Left kidney (tissue), 1 donor: ENCODE measurements at regions not wholly inside any gene's neighbourhood (a gene's known extent, or its start where the extent isn't known, plus 50 kb on each side); places are given as distances from the start of the nearest gene placed in this dataset.

ENCODE experiments used
- DNase-seq: peaks from one replicate; pipeline ENCODE4 v3.0.0-alpha.2; 2013

DNA sequence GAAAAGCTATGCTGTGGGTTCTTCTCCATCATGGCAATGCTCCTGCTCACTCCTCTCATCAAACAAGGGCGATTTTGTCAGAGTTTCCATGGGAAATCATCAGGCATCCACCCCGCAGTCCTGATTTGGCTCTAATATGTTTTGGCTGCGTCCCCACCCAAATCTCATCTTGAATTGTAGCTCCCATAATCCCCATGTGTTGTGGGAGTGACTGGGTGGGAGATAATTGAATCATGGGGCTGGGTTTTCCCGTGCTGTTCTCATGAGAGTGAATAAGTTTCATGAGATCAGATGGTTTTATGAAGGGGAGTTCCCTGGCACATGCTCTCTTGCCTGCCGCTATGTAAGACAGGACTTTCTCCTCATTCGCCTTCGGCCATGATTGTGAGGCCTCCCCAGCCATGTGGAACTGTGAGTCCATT is 163.8 kb downstream of the GADD45G start:
- no peak for DNase-seq

DNA sequence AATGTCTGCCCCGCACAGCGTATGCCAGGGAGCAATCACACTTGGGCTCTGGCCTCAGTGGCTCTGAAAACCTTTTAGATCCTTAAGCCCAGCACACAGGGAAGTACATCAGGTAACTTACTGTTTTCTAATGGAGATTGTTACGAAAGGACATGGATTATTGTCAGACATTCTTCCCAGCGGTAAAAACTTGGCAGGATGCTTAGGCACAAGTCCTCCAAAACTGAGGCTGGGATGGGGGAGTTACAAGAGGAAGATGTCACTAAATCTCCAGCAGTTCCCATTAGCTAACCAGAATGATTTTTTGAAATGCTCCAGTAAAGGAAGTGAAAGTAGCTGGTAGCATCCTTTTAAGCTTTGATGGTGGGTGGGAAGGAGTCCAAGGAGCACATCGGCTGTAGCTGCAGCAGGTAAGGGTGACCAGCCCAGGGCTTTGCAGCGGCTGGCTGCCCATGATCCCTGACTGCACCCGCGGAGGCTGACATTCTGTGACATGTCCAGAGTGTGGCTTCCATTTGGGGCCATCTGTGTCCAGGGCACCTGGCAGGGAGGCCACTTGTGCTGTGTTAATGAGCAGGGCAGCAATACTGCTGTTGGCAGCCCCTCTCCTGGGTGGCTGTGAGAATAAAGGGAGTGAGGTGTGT is 165.8 kb downstream of the GADD45G start:
- no peak for DNase-seq

DNA sequence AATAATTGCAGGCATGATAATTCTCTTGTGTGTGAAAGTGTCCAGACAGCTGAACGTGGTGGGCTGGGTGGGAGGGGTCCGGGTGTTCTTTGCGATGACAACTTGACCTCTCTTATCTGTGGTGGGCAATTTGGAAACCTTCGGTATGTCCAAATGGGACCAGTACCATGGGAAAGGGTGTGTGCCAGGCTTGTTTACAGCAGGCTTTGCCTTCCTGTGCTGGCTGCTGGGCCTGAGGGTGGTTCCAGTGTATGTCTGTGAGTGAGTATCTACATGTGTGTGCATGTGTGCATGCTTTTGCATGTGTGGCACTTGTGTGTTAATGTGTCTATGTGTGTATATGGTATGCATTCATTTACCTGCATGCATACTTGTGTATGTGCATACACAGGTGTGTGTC is 166.4 kb downstream of the GADD45G start:
- no peak for DNase-seq

DNA sequence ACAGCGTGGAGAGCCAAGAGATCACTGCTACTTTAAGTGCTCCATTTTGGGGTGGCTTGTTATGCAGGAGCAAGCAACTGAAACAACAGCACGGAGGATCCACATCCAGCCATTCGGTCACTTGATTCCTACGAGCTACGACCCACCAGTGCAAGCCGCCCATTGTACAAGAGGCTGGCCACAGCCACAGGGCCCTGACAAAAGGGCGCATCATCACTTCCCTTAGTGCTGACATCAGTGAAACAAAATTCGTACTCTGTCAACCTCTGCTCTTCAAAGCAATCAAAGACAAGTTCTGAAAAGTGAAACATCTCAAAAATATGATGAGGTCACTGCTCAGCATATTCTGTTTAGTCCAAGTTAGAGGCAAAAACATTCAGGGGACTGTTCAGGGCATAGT is 168.4 kb downstream of the GADD45G start:
- no peak for DNase-seq

DNA sequence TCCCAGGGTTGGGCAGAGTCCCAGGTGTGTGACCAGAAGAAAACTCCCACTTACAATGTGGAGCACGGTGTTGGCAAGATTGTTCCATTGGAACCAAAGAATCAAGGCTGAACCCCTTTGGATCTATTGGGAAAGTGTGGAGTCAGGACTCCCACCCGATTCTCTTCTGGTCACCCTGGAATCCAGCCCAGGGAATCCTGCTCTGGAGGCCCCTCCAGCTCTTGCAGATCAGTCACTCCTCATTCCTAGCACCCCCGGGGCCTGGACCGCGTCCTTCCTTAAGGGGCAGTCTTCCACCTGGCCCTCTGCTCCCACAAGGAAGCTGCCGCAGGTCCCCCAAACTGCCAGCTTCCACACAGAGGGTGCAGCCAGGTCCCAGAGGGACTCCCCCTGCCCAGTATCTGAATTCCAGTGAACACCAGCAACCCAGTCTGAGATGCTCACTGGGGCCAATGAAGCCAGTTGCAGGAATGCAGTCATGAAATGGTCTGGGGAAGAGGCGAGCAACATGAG is 170.1 kb downstream of the GADD45G start:
- DNase-seq: no peak

DNA sequence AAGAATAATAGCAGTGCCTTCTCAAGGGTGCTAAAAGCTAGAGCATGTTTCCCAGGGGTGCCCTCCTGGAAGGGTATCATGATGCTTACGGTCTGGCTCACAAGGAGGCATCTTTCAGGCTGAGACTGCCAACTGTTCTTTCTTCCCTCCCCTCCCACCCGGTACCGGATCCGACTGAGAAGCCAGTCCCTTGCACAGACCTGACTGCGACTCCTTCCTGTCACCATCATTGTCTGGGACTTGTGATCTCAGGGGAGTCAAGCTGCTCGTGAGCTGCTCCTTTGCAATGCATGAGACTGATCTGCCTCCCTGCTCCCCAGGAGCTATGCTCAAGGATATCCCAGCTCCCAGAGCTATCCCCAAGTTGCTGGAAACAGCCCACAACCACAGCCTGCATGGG is 170.8 kb downstream of the GADD45G start:
- DNase-seq: no peak

DNA sequence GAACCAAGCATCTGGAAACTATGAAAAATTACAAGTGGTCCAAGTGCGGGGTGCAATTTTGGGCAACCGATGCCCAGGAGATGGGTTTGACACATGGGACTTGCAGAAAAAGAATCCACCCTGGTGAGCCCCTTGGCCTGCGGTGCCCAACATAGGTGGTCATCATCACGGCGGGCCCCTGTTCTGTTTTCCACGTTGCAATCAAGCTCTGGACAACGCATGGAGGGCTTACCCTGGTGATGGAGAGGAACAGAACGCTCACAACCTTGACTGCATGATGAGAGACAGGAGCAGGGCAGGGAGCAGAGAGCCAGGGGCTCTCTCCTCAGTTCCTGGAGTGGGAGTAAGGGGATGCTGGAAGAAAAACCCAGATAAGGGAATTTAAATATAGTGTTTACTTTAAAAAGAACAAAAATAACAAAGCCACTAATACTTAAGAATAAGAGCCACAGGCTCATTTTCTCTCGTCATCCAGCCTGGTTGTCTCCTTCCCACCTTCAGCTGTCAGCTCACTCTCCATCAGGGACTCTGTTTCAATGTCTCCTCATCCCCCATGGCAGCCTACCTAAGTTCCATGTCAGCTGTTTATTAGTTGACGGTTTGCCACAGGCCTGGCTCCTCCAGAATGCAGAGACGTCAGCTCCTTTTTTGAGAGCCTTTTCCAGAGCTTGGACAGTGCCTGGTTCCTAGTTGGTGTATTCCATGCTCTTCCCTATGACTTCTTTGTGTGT is 172.1 kb downstream of the GADD45G start:
- DNase-seq: no peak

DNA sequence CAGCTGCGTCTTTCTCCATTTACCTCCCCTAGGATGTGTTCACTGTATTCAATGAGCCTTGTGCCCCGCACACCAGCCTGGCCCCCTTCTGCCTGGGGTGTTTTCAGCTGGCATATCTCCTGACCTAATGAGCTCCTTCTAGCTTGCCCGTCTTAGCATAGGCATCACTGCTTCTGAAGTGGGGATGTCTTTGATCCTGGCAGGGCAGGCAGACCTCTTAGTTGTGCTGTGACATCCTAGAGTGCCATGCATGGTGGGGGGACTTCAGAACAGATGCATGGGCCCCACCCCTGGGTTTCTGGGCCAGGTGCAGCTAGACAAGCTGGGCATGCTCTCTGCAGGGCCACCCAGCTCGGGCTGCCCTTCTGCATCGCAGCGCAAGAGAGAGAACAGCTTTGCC is 172.7 kb downstream of the GADD45G start:
- no peak for DNase-seq

DNA sequence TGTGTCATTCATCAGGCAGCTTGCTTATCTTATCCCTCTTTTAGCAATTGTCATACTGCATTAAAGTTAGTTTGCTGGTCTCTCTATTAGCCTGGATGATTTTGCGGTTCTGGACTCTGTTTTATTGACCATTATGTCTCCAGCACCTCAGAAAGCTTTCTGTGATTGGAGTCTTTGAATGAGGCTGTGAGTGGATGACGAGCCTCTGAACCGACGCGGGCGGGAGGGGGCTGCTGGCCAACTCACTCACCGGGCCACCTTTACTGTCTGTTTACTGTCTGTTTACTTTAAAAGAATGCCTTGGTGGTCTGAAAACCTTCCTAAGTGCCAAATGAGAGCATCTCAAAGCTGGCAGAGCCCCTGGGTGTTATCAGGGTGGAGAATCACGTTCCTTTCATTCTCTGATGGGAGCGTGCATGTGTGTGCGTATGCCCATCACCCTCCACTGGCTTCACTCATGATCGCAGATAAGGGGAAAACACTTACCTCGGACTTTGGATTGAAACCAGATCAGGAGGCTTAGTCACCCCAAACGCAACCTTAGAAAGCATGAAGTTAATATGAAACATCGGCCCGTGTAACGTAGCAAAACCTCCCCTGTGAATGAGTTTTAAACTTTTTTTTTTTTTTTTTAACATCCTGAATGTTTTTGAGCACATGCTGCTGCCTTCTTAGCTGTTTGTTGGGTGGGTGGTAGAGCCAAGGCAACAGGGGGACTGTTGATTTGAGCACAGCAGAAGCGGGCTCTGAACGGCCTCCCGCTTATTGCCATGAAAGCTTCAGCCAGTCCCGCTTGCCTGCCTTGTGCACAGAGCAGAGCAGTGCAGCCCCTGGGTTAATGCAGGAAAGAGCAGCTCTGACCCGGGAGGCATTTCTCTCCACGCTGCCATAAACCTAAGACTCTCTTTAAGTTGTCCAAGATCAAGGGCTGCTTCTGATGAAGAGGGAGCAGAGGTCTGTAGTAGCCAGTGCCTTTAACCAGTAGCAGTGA is 173.6 kb downstream of the GADD45G start:
- DNase-seq: no peak

DNA sequence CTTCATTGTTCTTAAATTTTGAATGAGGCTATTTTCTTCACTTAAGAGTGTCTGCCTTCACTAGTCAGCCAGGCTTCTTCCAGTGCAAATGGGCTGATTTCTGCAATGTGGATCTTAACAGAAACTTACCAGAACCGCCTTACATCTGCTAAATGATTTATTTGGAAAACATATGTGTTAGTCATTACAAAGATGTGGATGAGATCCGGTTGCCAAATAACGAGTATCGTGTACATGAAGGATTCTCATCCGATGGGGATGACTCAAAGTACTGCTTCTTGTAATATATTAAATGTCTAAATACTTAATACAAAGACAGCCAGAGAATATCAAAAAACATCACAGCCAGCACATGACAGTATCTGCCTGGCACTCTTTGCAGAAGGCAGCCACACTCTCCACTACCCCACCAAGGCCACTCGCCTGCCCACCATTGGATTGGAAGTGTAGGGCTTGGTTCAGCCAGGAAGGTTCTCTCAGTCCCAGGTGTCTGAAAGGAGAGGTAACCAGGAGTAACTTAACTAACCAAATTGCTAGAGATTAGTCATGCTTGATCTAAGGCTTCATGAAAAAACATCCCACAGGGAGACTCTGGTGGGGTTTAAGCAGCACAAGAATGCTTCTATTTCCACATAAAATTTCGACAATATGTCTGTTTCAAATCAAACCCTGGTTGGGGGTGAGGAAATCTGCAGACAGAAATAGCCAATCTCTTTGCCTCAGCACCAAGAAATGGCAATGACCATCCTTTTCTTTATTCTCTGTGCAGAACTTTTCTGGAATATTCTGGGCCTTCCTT is 174.8 kb downstream of the GADD45G start:
- no peak for DNase-seq

DNA sequence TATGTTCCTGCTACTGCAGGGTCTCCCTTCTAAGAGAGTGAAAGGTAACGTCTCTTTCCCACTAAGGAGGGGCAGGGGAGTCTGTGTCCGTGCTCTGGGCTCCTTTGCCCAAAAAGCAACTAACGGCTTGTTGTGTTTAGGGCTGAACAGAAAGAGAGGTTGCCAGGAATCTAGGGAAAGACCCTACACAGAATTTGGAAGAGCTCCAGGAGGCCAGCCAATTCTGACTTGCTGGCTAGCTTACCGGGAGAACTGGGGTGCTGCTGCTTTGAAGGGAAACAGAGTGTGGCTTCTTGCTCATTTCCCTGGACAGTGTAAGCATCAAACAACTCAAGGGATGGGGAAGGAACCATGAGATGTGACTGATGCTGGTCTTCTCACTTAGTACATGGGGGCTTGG is 176.1 kb downstream of the GADD45G start:
- DNase-seq: no peak

DNA sequence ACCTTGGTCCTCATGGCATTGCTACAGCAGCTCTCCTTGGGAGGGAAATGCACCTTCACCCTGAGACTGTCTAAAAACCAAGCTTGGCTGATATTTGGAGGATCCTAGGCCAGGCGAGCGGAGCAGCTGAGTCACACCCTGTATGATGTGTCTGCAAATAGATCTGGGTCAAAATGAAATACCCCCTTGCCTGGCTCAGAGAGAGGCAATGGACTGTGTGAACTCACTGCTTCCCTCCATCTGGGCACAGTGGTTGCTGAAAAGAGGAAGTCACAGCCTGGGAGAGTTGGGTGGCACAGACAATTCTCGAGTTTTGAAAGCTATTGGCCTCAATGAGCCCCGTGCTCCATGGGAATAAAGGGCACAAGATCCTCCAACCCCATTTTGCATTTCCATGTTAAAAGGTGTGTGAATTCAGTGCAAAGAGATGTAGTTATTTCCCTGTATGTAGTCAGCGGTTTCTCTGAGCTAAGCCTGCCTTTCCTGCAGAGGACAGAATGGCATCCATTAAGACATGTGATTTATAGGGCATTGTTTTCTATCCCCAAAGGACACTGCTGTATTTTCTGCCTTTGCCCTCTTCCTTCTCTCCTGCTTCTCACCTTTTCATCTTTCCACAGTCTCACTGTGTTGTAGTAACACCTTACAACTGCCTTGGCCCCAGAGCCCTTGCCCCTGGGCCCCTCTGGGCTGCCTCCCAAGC is 177.2 kb downstream of the GADD45G start:
- DNase-seq: no peak

DNA sequence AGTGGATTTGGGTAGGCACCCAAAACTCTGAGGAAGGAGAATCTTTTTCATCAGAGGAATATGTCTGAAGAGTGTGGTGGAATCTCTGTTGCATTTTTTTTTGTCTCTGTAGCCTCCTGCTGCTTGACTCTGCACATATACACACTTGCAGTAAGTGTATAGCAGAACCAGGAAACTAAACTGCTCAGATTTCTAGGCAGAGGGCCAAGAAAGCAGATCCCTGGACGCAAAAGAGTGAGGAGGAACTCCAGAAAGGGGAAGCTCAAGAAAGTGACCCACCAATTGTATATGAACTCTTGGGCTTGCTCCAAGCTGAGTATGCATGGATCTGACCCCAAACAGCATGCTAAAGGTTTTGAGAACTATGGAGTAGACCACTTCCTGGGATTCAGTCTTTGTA is 181.8 kb downstream of the GADD45G start:
- DNase-seq: no peak

DNA sequence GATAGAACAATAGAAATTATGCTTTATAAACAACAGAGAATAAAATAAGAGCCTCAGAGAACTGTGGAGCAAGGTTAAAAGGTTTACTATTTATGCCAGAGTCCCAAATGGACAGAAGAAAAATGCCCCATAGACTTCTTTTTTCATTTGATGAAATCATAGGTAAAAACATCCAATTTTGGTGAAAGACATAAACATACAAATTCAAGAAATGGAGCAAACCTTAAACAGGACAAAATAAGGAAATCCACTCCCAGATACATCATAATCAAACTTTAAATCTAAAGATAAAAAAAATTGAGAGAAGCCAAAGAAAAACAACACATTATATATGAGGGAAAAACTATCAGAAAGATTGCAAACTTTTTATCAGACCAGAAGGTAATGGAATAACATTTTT is 182.8 kb downstream of the GADD45G start:
- DNase-seq: no peak

DNA sequence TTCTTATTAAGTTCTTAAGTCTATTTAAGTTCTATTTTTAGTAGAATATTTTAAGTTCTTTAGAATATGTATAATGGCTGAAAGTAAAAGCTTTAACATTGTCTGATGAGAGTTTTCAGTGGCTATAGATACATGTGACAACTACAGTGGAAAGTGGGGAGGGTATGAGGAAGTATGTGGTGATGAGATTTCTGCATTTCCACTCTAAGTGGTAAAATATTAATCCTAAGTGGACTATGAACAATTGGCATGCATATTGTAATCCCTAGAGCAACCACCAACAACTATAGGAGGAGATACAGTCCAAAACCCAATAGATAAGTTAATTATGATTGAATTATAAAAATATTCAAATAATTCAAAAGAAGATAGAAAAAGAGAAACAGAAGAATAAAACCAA is 183.6 kb downstream of the GADD45G start:
- DNase-seq: no peak

DNA sequence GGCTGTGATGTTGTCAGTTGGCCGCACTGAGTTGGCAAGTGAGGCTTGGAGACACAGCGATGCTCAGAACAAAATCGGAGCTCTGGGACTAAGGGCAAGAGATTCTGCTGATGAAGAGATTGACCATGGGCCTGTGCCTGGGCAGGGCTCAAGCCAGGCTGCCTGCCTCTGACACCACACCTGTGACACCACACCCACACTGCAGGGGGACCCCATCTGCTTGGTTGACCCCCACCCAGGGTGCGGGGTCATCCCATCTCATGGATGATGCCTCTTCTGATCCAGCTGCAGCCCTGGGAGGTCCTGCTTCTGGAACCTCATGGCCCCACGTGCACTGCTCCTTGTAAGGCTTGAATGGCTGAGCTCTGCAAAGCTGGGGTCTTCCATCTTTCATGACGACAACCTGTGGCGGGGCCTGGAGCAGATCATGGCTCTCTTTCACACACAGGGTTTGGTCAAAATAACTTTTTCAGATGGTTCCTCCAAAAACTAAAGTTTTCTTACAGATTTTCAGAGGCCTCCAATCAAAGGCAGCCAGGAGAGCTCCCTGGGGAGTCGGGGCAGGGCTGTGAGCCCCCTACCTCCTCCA is 185.2 kb downstream of the GADD45G start:
- no peak for DNase-seq

DNA sequence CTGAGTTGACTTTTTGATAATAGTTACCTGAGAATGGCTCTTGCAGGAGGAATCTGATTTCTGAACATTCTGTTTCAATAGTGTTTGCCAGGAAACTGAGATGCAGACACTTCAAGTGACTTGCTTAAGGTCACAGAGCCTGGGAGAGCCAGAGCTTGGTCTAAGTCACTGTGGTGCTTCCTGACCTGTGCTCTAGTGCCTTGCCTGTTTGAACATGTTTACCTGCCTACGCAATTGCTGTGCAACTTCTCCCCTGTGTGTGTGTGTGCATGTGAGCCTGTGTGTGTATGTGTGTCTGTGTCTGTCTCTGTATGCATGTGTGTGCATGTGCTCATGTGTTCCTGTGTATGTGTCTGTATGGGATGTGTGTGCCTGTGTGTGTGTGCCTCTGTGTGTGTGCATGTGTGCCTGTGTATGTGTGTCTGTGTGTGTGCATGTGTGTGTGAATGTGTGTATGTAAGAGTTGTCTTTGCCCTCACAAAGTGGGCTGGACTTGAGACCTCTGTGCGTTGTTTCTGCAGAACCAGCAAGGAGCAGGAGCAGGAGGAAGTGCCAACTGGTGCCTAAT is 185.8 kb downstream of the GADD45G start:
- no peak for DNase-seq

DNA sequence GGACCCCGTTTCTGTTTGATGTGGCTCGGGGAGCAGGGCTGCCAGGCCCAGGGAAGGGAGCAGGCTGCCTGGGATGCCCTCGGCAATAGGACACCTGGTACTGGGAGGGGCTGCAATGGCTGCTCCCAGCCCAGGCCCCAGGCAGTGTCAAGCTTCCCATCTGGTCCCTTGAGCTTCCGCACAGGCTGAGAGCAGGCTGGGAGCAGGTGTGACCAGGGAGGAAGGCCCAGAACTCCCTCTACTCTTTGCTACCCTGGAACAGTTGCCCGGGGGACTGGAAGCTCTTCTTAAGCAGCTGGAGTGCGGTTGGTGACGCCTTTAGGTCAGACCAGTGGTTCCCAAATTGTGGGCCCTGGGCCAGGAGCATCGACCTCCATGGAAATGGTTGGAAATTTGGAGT is 186.9 kb downstream of the GADD45G start:
- DNase-seq: no peak

DNA sequence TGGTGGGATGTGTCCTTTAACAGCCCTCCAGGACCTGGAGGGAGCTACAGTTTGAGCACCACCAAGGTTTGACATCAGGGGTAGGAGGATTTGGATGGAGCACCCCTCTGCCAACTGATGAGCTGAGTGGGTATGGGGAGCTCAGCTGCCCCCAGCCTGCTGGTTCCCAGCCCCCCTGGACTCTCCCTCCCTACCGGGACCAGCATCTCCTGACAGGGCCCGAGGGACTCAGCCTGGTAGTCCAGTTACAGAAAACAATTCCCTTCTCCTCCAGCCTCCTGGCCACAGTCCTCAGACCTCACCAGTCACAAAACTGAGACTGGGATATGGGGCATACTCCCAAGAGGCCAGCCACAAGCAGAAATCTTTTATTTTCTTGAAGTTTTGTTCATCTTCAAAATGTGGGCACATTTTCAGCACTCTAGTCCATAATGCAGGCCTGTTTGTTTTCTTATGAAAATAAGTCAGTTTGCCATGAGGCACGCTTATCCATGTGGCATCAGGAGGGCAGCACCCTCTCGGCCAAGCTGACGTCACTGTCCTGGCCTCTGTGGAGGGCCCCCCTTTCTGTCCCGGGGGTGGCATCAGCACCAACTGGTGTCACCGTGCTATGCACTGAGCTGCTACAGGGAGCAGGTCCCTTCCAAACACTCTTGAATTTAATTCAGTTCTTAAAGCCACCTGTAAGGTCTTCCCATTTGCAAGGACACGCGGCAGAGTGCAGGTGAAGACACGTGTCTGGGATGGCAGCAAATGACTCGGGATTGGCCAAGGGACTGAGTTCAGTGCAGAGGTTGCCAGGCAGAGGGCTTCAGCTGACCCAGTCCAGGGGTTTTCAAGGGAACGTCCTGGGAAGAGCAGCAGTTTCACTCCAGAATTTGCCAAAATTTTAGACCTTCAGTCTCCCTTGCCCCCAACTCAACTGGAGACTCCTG is 187.6 kb downstream of the GADD45G start:
- DNase-seq: no peak
